Endothelial cell of umbilical vein (primary cell): ENCODE measurements at regions not wholly inside any gene's neighbourhood (a gene's known extent, or its start where the extent isn't known, plus 50 kb on each side); places are given as distances from the start of the nearest gene placed in this dataset.
"Not testable (repeated sequence)": the region's sequence is repeated elsewhere in the genome, so short reads cannot be mapped to it uniquely, and the experiment has no call there.

Source experiments
- BruUV-seq: library from RNA; stranded (reverse); fragments of 400-500 nt; replicated peaks from 2 replicates; lab custom pipeline; 2021; lab: Mats Ljungman, UMichigan
- CTCF ChIA-PET: fragments of 300-600, 350-600 bp; sonication (Branson Sonifier 250); formaldehyde crosslinking; loops from one replicate; lab custom pipeline; 2021; ENCODE audit warnings: antibody characterized with exemption, inconsistent platforms; lab: Charles Lee
- POLR2A ChIA-PET: fragments of 300-600, 350-600 bp; sonication (Branson Sonifier 250); formaldehyde crosslinking; loops from one replicate; lab custom pipeline; 2021; ENCODE audit warnings: antibody characterized with exemption, inconsistent platforms; lab: Charles Lee
- DNase-seq: peaks from one replicate; pipeline ENCODE4 v3.0.0-alpha.2; 2011; ENCODE audit warnings: low read depth, low spot score
- FAIRE-seq: peaks from 2 replicates; lab custom pipeline; 2011; peaks lifted over from hg19 to GRCh38; lab: Jason Lieb, UNC
- H2AFZ ChIP-seq: 2 replicates; pipeline ENCODE4 v1.6.0; 2012; ENCODE audit warnings: low read depth, low read length, control low read depth, inconsistent platforms
- H3K27ac ChIP-seq: 2 replicates; pipeline ENCODE4 v1.5.1; 2011; ENCODE audit warnings: low read depth, mild to moderate bottlenecking, control low read depth, low read length, moderate library complexity; ENCODE audit not compliant: insufficient read depth
- H3K27me3 ChIP-seq, 2 experiments: 2 replicates each; pipeline versions ENCODE4 v1.6.0 to v1.6.1; 2011; ENCODE audit warnings: low read length in 2 of 2, mixed read lengths in 1 of 2; ENCODE audit not compliant: control insufficient read depth in 2 of 2, insufficient read depth in 2 of 2
- H3K36me3 ChIP-seq, 2 experiments: 2 replicates in 1 of 2; 3 replicates in 1 of 2; pipeline ENCODE4 v1.5.1; 2011; ENCODE audit warnings: low read length in 2 of 2, mild to moderate bottlenecking in 1 of 2, moderate library complexity in 1 of 2; ENCODE audit not compliant: control insufficient read depth in 2 of 2, insufficient read depth in 2 of 2; ENCODE audit errors: extremely low read depth in 1 of 2
- H3K4me1 ChIP-seq: 3 replicates; pipeline ENCODE4 v1.5.1; 2011; ENCODE audit warnings: mild to moderate bottlenecking, low read length; ENCODE audit not compliant: control insufficient read depth, insufficient read depth; ENCODE audit errors: extremely low read depth
- H3K4me2 ChIP-seq: 2 replicates; pipeline ENCODE4 v1.6.1; 2011; ENCODE audit warnings: low read length, control low read depth, mixed read lengths; ENCODE audit not compliant: insufficient read depth
- H3K4me3 ChIP-seq, 3 experiments: fragments of 200-600 bp in 1 of 3; sonication (generic), shearing (Covaris generic) in 1 of 3; replicated peaks in 1 of 3; 2 replicates each; pipeline ENCODE4 v1.5.1; 2011 to 2016; ENCODE audit warnings: control low read depth in 3 of 3, low read length in 3 of 3, mild to moderate bottlenecking in 2 of 3, inconsistent platforms in 1 of 3, low read depth in 1 of 3, moderate library complexity in 1 of 3; ENCODE audit not compliant: insufficient read depth in 1 of 3
- H3K79me2 ChIP-seq: 2 replicates; pipeline ENCODE4 v1.6.0; 2012; ENCODE audit warnings: low read length, inconsistent platforms; ENCODE audit not compliant: control insufficient read depth, insufficient read depth
- H3K9ac ChIP-seq: replicated peaks from 2 replicates; pipeline ENCODE3; 2011; ENCODE audit warnings: low read length, control low read depth; ENCODE audit not compliant: insufficient read depth; ENCODE audit errors: extremely low read depth
- H3K9me1 ChIP-seq: replicated peaks from 3 replicates; pipeline ENCODE4 v1.6.0; 2011; ENCODE audit warnings: mild to moderate bottlenecking, low read length; ENCODE audit not compliant: control insufficient read depth, insufficient read depth; ENCODE audit errors: extremely low read depth
- H3K9me3 ChIP-seq: replicated peaks from 2 replicates; pipeline ENCODE4 v1.5.1; 2012; ENCODE audit warnings: low read length, inconsistent platforms; ENCODE audit not compliant: control insufficient read depth, insufficient read depth
- H4K20me1 ChIP-seq: replicated peaks from 2 replicates; pipeline ENCODE3; 2011; ENCODE audit warnings: mild to moderate bottlenecking, low read length; ENCODE audit not compliant: control insufficient read depth, insufficient read depth; ENCODE audit errors: extremely low read depth
- CTCF ChIP-seq, 2 donors: IDR thresholded peaks; 1 replicate in 1 of 2; 2 replicates in 1 of 2; pipeline ENCODE4 v1.5.1; 2011; ENCODE audit warnings: low read length in 2 of 2, mild to moderate bottlenecking in 2 of 2, moderate library complexity in 2 of 2, control low read depth in 1 of 2, inconsistent platforms in 1 of 2, low read depth in 1 of 2; ENCODE audit not compliant: insufficient read depth in 1 of 2; ENCODE audit errors: extremely low read depth in 1 of 2
- EZH2 ChIP-seq: IDR thresholded peaks from 2 replicates; pipeline ENCODE4 v1.6.1; 2012; ENCODE audit warnings: borderline replicate concordance, low read depth, mild to moderate bottlenecking, moderate library complexity, low read length, inconsistent platforms; ENCODE audit not compliant: severe bottlenecking
- JUN ChIP-seq: IDR thresholded peaks from 2 replicates; pipeline ENCODE4 v1.6.1; 2011; ENCODE audit warnings: borderline replicate concordance, low read depth; ENCODE audit not compliant: insufficient read length, insufficient read depth
- MYC ChIP-seq: IDR thresholded peaks from one replicate; pipeline ENCODE4 v1.6.1; 2011; ENCODE audit warnings: mild to moderate bottlenecking, low read depth, low read length
- POLR2A ChIP-seq: IDR thresholded peaks from 2 replicates; pipeline ENCODE4 v1.6.1; 2012; ENCODE audit warnings: low read depth, mild to moderate bottlenecking, control low read depth, low read length
- POLR2AphosphoS5 ChIP-seq: IDR thresholded peaks from 2 replicates; pipeline ENCODE4 v1.6.1; 2012; ENCODE audit warnings: low read depth, mild to moderate bottlenecking, control low read depth, low read length, moderate library complexity; ENCODE audit not compliant: insufficient read depth
- dilution Hi-C: fragments of 300-500 bp; cut with MboI; formaldehyde crosslinking; loops from one replicate; pipeline ENCODE4 v1.15.0; 2019; ENCODE audit warnings: low sequenced_read_pairs; ENCODE audit not compliant: extremely low pct_ligation_motif_present
- intact Hi-C: fragments of 100-400 bp; cut with micrococcal nuclease; formaldehyde crosslinking; loops from one replicate; pipeline ENCODE4 v1.10.0; 2022
- TF ChIP-seq, protein P1 (sequence below): IDR thresholded peaks from 2 replicates; pipeline ENCODE4 v1.6.1; 2011; ENCODE audit not compliant: insufficient read depth, insufficient read length

DNA sequence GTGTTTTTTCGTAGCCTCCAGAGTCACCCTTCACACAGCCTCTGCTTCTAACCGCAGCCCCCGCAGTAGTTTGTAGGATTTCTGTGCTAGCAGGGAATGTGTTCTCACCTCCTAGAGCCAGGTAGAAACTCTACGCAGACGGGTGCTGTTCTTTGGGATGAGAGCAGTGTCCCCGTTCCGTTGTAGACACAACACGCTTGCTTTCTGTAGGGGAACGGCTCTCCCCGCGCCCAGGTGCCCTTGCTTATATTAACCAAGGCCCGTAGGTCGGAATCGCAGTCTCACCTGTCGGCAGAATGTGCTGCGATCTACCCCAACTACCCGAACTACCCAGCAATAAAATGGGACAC lies 111.8 kb upstream of the NBPF11 start:
- FAIRE-seq (no peak), DNase-seq (no peak)
- POLR2A ChIA-PET = interaction anchor here (0.5 to 1.0 kb wide), 3 partner anchors 39 to 1180 kb away, joined by 3 to 4 read pairs (median 3); no protein-coding TSS in a partner anchor
- dilution Hi-C loops = no loop called here
- Histone ChIP-seq H3K9ac (no peak overlapping the region), H3K9me1 (no peaks in the 10 kb centered on the region), H3K36me3 (no peaks in the 10 kb centered on the region), H3K4me1 (peaks cover 9% of the 10 kb centered on the region), H3K4me3 (peak overlapping the region; percentile 35 to 47 (median 36)), H3K9me3 (no peaks in the 10 kb centered on the region), H4K20me1 (no peaks in the 10 kb centered on the region), H3K79me2 (no peaks in the 10 kb centered on the region), H3K4me2 (peak overlapping the region; percentile 65), H2AFZ (peak overlapping the region; percentile 66), H3K27ac (no peak overlapping the region), H3K27me3 (peaks cover 7 to 14% of the 10 kb centered on the region in 2 experiments)
- no peak for TF ChIP-seq MYC
- TF ChIP-seq, protein P1, sequence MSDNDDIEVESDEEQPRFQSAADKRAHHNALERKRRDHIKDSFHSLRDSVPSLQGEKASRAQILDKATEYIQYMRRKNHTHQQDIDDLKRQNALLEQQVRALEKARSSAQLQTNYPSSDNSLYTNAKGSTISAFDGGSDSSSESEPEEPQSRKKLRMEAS = no peak
- no peak for TF ChIP-seq EZH2
- TF ChIP-seq JUN = no peak
- CTCF ChIA-PET = no interaction called here
- intact Hi-C loops = no loop called here
- no TSS peak for BruUV-seq

DNA sequence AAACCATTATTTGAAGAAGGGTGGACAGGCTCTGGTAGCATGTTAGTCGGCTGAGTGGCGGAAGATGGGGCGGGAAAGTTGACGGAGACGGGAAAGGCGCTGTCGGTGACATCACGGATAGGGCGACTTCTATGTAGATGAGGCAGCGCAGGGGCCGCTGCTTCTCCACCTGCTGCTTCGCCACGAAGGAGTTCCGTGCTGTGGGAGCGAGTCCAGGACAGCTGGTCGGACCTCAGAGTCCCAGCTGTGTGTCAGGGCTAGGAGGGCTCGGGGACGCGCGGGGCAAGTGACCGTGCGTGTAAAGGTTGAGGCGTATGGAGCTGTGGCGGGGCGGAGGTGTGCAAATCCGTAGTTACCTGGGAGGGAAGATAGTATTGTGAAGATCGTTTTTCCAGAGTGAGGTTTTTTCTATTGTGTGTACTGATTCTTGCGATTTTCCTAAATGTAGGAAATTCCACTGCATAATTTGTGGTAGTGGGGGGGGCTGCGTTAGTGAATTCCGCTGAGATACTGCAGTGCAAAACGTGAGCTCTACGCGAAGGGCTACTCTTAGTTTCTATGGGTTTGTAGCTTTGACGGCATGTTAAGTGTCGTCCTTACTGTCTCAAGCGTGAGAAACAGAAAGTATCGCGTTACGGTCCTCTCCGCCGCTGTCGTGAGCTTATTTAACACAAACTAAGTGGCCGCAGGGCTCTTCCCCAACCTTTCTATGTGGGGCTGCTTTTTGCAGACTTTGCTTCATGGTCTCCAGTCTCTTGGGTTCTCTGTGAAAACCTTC lies 111.2 kb upstream of the NBPF11 start:
- FAIRE-seq (no peak), DNase-seq (peak; percentile 54)
- intact Hi-C loops (no loop called here), dilution Hi-C loops (no loop called here)
- BruUV-seq = TSS peak; percentile 100
- ChIA-PET CTCF (no interaction called here), POLR2A (interaction anchor here (0.5 to 1.0 kb wide), 3 partner anchors 40 to 1179 kb away, joined by 3 to 4 read pairs (median 3); no protein-coding TSS in a partner anchor)
- H3K4me2 ChIP-seq = peak overlapping the region; percentile 65
- no peak for TF ChIP-seq CTCF (IDR thresholded peaks at IDR 0.05; ENCODE audit: extremely low read depth in 1 of 2, insufficient read depth in 1 of 2, low read depth in 1 of 2, low read length in 2 of 2)
- TF ChIP-seq EZH2 = peak; percentile 63
- TF ChIP-seq JUN = no peak
- peak; percentile 97 for TF ChIP-seq POLR2AphosphoS5
- TF ChIP-seq POLR2A = peak; percentile 97
- no peaks in the 10 kb centered on the region for H3K36me3 ChIP-seq
- H2AFZ ChIP-seq = peak overlapping the region; percentile 66
- H4K20me1 ChIP-seq = no peaks in the 10 kb centered on the region
- H3K4me3 ChIP-seq = peak overlapping the region; percentile 35 to 47 (median 36)
- H3K9me3 ChIP-seq = no peaks in the 10 kb centered on the region
- H3K9me1 ChIP-seq = no peaks in the 10 kb centered on the region
- H3K27ac ChIP-seq = no peak overlapping the region
- peaks cover 7 to 14% of the 10 kb centered on the region in 2 experiments for H3K27me3 ChIP-seq
- H3K9ac ChIP-seq = no peak overlapping the region
- H3K79me2 ChIP-seq = no peaks in the 10 kb centered on the region
- peaks cover 9% of the 10 kb centered on the region for H3K4me1 ChIP-seq

DNA sequence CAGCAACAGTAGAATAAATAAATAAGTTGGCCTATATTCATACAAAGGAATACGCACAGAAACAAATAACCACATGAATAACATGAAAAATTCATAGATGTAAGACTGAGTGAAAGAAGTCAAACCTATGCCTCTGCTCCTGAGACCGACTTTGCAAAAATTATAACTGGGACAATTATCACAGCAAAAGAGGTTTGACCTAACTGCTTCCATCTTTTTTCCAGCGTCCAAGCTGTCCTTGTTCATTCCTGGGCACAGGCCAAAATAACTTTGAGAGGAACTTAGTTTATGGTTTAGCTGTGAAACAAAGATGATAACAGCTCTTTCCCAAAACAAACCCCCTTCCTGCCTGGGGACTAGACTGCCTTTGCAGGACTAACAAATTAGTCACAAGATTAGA lies 109.6 kb upstream of the NBPF11 start:
- CTCF ChIA-PET, FAIRE-seq, H2AFZ ChIP-seq, H3K36me3 ChIP-seq, H4K20me1 ChIP-seq, H3K27ac ChIP-seq, H3K9me1 ChIP-seq, H3K4me2 ChIP-seq, intact Hi-C loops, H3K9me3 ChIP-seq, H3K9ac ChIP-seq, H3K4me3 ChIP-seq, DNase-seq, H3K4me1 ChIP-seq, BruUV-seq, H3K79me2 ChIP-seq, POLR2A ChIA-PET, dilution Hi-C loops: not testable (repeated sequence)
- H3K27me3 ChIP-seq = peaks cover 7 to 14% of the 10 kb centered on the region in 2 experiments
